ENCODE measurements at regions not wholly inside any gene's neighbourhood (a gene's known extent, or its start where the extent isn't known, plus 50 kb on each side); places are given as distances from the start of the nearest gene placed in this dataset.
A peak's percentile ranks its signal among the peaks of the same experiment; 100 is the strongest.

- FAIRE-seq (peak; percentile 76), DNase-seq (ENCODE audit: low spot score) (no peak)
These were observed 154.2 kb upstream of the PARP11 start for GRCh38 chr12:4027412-4027811.

GRCh38 chr12:4026517-4026916, 153.3 kb upstream of the PARP11 start:
- FAIRE-seq (no peak), DNase-seq (ENCODE audit: low spot score) (no peak)

- no peak for FAIRE-seq
- no peak for DNase-seq (ENCODE audit: low spot score)
These were observed 152.8 kb upstream of the PARP11 start for GRCh38 chr12:4026020-4026358.

DNA sequence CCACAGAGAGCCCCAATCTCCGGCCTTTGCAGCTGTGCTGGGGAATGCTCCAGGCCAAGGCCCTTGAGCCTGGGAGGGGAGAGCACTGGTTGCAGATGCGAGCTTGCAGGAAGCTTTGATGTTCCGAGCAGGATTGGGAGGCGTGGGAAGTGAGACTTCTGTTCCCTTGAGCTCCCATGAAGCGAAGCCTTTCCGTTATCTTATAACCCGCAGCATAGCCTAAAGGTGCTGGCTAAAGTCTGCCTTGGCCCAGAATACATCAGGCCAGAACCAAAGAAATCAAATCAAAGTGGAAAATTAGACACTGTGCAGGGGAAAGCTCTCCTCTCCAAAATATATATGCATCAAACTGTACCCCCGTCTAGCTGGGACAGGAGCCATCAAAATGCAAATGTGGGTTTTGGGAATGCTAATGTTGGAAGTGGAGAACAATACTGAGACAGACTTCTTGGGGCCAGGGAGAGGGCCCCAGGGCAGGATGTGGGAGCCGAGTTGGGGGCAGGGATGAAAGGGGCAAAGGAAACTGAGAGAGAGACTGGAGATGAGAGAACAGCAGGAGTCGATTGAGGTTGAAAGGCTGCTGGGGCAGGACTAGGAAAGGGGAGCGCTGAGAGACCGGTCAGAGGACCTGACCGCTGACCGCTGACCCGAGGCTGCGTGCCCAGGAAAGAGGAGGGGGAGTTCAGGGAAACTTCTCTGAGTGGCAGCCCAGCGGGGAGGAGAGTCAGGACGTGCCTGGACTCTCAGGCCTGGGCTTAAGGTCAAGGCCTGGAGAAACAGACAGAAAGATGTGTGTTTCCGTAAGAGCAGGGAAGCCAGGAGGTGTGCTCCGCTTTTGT, 152.2 kb upstream of the PARP11 start:
- no peak for DNase-seq (ENCODE audit: low spot score)
- no peak for FAIRE-seq

DNA sequence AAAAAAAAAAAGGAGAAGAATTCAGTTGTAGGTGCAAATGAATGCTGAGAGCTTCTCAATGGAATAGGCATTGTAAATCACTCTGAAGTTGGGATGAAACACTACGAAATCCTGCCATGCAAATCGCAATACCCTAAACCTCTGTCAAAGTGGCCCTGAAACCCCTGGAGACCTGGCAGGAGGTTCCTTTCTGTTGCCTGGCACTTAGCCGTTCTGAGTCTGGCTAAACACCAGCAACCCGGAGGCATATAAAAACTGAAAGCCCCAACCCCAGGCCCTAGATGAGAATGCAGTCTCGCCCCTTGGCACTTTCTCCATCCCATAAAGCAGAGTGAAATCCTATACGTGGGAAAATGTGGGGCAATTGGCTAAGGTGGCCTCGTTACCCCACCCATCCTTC, 151.5 kb upstream of the PARP11 start:
- DNase-seq (ENCODE audit: low spot score), result no peak
- FAIRE-seq, result no peak

DNA sequence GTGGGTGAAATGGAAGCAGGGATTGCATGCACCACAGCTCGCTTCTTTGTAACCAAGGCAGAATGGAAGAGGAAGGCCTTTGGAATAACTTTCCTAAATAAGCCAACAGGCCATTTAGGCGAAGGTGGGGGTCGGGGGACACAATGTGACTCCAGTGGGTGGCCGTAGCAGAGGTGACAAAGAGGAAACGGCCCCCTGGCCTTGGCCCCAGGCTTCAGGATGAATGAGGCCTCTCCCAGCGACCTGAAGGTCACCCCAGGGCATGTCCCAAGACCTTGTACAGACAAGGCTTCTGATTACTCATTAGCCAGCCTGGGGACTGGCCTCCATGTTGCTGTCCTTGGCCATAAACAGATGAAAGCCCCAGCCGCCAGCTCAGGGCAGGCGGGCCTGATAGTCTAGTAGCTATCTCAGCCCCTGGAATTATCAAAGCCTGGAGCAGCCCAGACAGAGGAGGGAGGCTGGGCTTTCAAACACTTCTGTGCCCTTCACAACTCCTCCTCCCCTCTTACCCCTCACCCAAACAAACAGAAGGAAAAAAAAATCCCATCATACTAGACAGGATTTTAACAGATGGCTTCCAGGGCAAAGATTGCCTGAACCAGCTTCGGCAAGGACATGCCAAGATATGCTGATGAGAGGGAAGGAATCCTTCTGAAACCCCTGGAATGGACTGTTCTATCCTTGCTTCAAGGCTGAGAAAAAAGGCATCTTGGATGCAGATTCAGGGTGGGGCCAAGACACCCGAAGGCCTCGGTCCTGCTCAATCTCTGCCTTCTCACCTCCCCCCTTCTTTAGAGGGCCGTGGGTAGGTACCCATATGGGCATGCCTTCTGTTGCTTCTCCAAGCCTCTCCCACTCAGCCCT, 142.3 kb upstream of the PARP11 start:
- no peak for DNase-seq (ENCODE audit: low spot score)
- no peak for FAIRE-seq

DNA sequence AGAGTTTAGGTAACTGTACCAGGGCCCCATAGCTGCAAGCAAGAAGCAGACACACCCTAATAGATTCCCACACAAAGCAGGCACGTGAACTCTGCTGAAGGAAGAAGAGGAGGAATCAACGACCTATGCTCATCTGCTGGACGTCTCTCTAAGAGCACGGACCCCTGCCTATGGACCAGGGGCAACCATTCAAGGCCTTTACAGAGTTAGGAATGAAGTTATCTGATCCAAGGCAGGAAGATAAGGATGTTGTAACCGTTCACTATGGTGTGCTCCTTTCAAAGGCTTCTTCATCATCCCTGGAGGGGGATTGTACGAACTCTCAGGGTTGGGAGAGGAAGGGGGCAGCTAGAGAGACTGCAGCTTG, 141.6 kb upstream of the PARP11 start:
- DNase-seq (ENCODE audit: low spot score) (no peak), FAIRE-seq (peak; percentile 13)

- no peak for FAIRE-seq
- DNase-seq (ENCODE audit: low spot score), result no peak
These were observed 141.2 kb upstream of the PARP11 start for GRCh38 chr12:4014444-4014843.

GRCh38 chr12:4012977-4013968, 140.1 kb upstream of the PARP11 start:
- FAIRE-seq (no peak), DNase-seq (ENCODE audit: low spot score) (no peak)

- no peak for DNase-seq (ENCODE audit: low spot score)
- no peak for FAIRE-seq
These were observed 138.9 kb upstream of the PARP11 start for GRCh38 chr12:4012073-4012472.

- FAIRE-seq (peak; percentile 83), DNase-seq (ENCODE audit: low spot score) (peak; percentile 66)
These were observed 138.4 kb upstream of the PARP11 start for GRCh38 chr12:4011597-4011996.

- no peak for FAIRE-seq
- DNase-seq (ENCODE audit: low spot score), result no peak
These were observed 136.9 kb upstream of the PARP11 start for GRCh38 chr12:4009979-4010704.

DNA sequence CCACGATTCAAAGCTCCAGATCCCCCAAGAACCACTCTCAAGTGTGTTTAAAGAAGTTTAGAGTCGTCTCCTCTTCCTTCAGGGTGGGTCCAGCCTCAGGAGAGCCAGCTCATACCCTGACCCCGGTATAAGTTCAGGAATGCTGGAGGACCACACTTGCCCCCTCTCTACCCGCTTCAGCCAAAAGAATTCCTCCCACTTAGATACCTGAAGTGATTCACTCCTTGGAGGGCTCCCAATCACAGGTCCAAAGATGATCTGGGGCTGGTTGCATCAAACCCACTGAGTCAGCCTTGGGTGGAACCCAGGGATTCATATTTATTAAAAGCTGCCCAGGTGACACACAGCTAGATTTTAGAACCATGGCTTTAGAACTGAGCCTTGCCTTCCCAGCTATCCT, 133.5 kb upstream of the PARP11 start:
- FAIRE-seq (no peak), DNase-seq (ENCODE audit: low spot score) (no peak)

GRCh38 chr12:4005851-4006430, 132.7 kb upstream of the PARP11 start:
- FAIRE-seq, result no peak
- no peak for DNase-seq (ENCODE audit: low spot score)

DNA sequence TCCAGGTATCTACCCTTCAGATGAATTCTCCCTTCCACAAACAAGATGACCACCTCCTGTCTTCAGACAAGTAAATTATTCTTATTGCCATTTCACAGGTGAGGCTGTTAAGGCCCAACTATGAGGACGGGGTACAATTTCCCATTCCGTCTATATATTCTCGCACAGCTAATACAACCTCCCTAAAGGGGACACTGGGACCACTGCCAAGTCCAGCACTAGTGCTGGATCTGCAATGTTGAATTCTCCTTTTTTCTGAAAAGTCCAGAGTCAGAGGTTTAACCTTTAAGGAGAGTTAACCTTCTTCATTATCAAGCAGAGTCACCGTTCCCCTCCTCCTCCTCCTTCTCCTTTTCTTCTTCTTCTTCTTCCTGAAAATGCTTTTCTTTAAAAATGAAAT, 130.4 kb upstream of the PARP11 start:
- no peak for DNase-seq (ENCODE audit: low spot score)

DNA sequence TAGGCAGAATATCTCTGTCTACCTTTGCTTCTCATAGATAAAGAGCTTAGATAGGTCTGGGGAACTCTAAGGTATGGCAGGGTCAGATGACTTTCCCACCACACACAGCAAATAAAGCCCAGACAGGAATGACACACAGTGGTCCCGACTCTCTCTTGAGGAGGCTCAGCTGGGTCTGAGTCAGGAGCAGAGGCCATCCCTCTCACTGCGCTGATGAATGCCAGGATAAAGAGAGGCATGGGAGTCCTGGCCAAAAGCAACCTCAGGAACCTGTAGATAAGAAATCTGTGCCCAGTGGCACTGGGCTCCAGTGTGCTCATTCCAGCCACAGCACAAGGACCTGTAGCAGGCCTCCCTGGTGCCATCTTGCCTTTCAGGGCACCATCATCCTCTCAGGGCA, 129.4 kb upstream of the PARP11 start:
- DNase-seq (ENCODE audit: low spot score) (no peak), FAIRE-seq (no peak)

More for the DNA sequence above, 130.4 kb upstream of the PARP11 start:
- FAIRE-seq, result no peak

- DNase-seq (ENCODE audit: low spot score) (no peak), FAIRE-seq (no peak)
These were observed 128.6 kb upstream of the PARP11 start for GRCh38 chr12:4001841-4002240.

DNA sequence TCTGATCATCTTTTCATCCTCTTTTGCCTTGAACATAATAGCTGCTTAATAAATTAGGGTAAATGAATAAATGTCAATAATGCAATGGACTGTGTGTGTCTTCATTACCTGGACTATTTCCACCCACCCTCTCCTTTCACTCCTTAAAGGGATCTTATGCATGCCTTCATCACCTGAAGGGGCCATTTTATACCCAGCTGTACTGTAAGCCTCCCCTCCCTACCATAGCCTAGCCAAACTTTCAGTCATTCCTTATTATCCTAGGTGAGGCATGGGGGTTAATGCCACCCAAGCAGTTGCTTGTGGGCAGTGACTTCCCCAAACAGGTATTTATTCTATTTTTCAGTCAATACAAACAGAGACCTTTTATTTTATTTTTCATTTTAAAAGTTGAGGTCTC, 127.8 kb upstream of the PARP11 start:
- FAIRE-seq (no peak), DNase-seq (ENCODE audit: low spot score) (no peak)

DNA sequence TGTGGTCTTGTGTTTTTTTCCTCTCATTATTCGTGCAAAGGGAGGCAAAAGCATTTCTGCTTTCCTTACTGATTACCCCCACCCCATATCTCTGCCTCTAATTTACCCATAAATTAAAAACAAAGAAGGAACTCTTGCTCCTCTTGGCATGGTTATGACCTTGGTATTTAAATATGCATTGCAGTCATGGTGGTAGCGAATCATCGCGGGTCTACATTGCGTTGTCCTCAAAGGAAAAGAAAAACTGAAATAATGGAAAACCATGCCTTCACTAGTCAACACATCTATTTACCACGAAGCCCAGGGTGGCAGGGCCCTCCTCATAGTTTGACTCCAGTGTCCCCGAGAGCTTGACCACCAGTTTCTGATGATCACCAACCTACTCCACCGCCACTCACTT, 126.7 kb upstream of the PARP11 start:
- DNase-seq (ENCODE audit: low spot score), result no peak
- FAIRE-seq, result no peak

DNA sequence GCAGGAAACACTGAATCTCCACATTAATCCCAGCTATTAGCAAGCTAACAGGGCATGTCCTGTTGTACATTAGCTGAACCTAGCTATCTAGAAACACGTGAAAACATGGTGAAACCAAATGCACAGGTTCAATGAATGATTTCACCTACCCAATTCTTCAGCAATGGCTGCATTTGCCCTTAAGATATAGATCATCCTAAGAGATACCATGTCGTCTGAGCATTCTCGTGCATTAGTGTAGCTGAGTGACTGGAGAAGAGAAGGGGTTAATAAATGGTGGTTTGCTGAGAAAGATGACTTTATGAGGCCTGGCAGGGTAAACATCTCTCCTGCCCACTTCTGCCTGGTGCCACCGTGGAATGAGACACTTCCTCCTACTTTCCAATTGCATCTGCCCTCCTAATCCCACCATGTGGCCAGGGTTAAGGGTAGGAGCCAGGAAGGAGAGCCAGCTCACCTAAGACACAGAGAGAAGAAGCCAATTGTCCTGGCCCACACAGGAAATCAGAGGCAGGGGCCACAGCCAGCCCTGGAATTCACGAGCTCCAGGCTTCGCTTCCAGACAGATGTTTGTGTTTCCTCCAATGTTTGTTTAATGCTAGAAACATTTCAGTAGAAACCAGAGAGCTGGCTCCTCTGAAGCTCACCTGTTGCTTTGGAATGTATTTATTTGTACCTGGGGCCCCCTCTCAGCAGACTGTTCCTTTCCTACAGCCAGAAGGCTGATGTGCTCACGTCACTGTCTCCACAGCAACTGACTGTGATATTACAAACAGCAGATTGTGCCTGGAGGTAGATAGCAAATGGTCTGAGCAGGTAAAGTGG, 126.0 kb upstream of the PARP11 start:
- FAIRE-seq, result no peak
- no peak for DNase-seq (ENCODE audit: low spot score)

All from urothelium cell line (cell line).